Activated CD4-positive, alpha-beta T cell treated with anti-CD3 and anti-CD28 coated beads, Interleukin-2, amount 10 ng/mL, durations not matched to agents 7 days and 5 days (primary cell): ENCODE measurements at regions not wholly inside any gene's neighbourhood (a gene's known extent, or its start where the extent isn't known, plus 50 kb on each side); places are given as distances from the start of the nearest gene placed in this dataset.

Experiments used
- CTCF ChIA-PET: fragments of 350-600 bp; sonication (Branson Sonifier 250); formaldehyde crosslinking; loops from one replicate; lab custom pipeline; 2021; ENCODE audit warnings: antibody characterized with exemption; lab: Charles Lee
- POLR2A ChIA-PET: fragments of 350-600 bp; sonication (Branson Sonifier 250); formaldehyde crosslinking; loops from one replicate; lab custom pipeline; 2021; ENCODE audit warnings: antibody characterized with exemption; lab: Charles Lee
- DNase-seq: peaks from one replicate; pipeline ENCODE4 v3.0.0-alpha.2; 2020
- H3K27ac Mint-ChIP-seq: one replicate; pipeline ENCODE4 v1.8.0; 2021; ENCODE audit warnings: mild to moderate bottlenecking, moderate library complexity, mixed read lengths
- H3K27me3 Mint-ChIP-seq: one replicate; pipeline ENCODE4 v1.8.0; 2021; ENCODE audit warnings: mixed read lengths
- H3K36me3 Mint-ChIP-seq: one replicate; pipeline ENCODE4 v1.8.0; 2021; ENCODE audit warnings: low read depth, mixed read lengths
- H3K4me1 Mint-ChIP-seq: one replicate; pipeline ENCODE4 v1.8.0; 2021; ENCODE audit warnings: mixed read lengths
- H3K4me3 Mint-ChIP-seq: one replicate; pipeline ENCODE4 v1.8.0; 2021; ENCODE audit warnings: mild to moderate bottlenecking, moderate library complexity, mixed read lengths
- H3K9me3 Mint-ChIP-seq: one replicate; pipeline ENCODE4 v1.8.0; 2021; ENCODE audit warnings: mixed read lengths

DNA sequence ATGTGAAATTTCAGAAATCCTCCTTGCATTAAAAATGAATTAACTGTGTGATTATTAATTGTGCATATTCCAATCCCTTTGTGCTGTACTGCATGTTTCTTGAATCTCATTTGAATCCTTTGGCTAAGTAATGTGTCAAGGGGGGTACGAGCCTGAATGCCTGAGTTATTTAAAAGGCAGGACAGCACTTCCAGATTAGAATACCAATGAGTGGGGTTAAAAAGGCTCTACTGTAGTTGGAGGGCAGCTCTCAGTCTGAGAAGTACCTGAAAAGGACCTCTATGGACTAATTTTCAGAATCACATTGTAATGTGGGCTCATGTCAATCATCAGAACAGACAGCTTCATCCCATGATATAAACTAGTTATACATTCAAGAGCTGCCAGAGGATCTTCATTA, 423.0 kb downstream of the GRB14 start:
- DNase-seq = no peak
- Mint-ChIP-seq H3K4me1 (no peaks in the 10 kb centered on the region), H3K4me3 (no peak overlapping the region), H3K36me3 (no peaks in the 10 kb centered on the region), H3K27me3 (no peaks in the 10 kb centered on the region), H3K9me3 (peaks cover 5% of the 10 kb centered on the region), H3K27ac (no peak overlapping the region)
- ChIA-PET CTCF (interaction anchor here (0.6 kb wide), 1 partner anchor 77 kb away, joined by 3 read pairs; no protein-coding TSS in a partner anchor), POLR2A (no interaction called here)

DNA sequence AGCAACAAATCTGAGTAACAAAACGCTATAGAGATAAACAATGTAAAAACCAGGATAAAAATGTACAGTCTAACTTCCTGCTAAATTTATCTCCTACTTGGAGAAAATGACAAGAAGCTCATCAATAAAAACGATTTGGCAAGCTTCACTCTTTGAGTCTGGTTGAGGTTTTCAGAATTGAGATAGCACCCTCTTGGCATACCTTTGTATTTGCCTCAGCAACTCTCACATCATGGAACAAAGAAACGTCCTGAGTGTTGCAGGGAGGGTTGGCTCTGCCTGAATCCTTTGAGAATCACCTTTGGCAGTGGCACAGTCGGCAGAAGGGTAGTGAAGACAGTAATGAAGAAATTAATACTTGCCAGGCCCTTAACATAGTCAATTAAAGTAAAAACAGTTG, 430.6 kb downstream of the GRB14 start:
- DNase-seq = no peak
- no peaks in the 10 kb centered on the region for H3K27me3 Mint-ChIP-seq
- H3K36me3 Mint-ChIP-seq = no peaks in the 10 kb centered on the region
- no peak overlapping the region for H3K27ac Mint-ChIP-seq
- ChIA-PET POLR2A (no interaction called here), CTCF (interaction anchor here (0.6 to 0.7 kb wide), 2 partner anchors 123 to 1536 kb away, joined by 3 to 4 read pairs; no protein-coding TSS in a partner anchor)
- H3K9me3 Mint-ChIP-seq = peaks cover 11% of the 10 kb centered on the region
- H3K4me1 Mint-ChIP-seq = no peaks in the 10 kb centered on the region
- no peak overlapping the region for H3K4me3 Mint-ChIP-seq

DNA sequence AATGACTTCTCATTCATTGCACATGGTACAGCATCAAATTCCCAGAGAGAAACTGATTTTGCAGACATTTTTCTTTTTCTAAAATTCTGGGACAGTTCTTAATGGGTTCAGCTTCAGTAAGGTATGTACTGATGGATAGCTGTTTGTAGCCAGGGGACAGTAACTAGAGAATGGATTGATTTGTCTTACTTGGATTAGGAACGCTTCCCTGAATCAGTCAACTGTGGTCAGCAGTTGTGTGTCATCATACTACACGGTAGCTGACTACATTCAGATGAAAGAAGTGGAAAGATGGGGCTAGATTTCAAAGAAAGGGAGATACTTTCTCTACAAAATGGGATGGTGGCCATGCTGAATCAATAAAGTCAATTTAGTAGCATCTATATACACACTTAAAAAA, 431.4 kb downstream of the GRB14 start:
- Mint-ChIP-seq H3K27me3 (no peaks in the 10 kb centered on the region), H3K27ac (no peak overlapping the region), H3K4me1 (no peaks in the 10 kb centered on the region), H3K4me3 (no peak overlapping the region), H3K9me3 (peaks cover 13% of the 10 kb centered on the region), H3K36me3 (no peaks in the 10 kb centered on the region)
- ChIA-PET CTCF (no interaction called here), POLR2A (no interaction called here)
- no peak for DNase-seq

DNA sequence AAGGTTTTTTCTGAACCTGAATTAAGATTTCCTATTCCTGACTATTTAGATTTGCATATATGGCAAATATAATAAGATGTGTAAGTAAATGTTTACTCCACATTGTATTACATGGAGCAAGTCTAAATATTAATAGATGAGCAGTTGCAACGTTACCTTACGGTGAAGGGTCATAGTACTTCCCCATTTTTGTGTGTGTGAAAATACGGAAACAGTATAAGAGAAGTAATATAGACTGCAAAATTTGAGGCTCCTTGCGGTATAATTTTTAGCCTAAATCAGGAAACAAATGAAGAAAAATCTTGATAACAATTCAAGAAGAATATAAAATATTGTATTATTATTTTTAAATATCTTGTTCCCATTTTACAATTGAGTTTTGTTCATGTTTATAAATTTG, 434.2 kb downstream of the GRB14 start:
- H3K4me1 Mint-ChIP-seq = no peaks in the 10 kb centered on the region
- ChIA-PET CTCF (no interaction called here), POLR2A (no interaction called here)
- H3K27me3 Mint-ChIP-seq = no peaks in the 10 kb centered on the region
- H3K9me3 Mint-ChIP-seq = peaks cover 12% of the 10 kb centered on the region
- H3K4me3 Mint-ChIP-seq = no peak overlapping the region
- no peak overlapping the region for H3K27ac Mint-ChIP-seq
- H3K36me3 Mint-ChIP-seq = no peaks in the 10 kb centered on the region
- DNase-seq = no peak

DNA sequence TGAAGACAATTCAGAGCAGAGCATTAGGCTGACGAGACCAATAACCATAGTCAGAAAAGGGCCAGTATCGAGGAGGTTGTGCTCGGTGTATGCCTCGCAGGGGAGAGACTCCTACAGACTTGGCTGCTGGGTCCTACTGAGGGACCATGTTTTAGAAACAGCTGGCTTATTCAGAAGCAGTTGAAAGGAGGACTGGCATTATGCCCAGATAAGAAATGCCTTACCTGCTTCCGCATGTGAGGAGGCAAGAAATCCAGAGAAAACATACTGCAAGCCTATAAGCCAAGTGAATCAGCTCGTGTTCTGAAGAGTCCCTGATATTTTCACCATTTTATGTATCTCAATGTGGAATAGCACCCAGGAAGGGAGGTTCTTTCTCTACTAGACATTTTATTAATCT, 434.7 kb downstream of the GRB14 start:
- DNase-seq = no peak
- POLR2A ChIA-PET = no interaction called here
- Mint-ChIP-seq H3K27ac (no peak overlapping the region), H3K9me3 (peaks cover 12% of the 10 kb centered on the region), H3K4me1 (no peaks in the 10 kb centered on the region), H3K4me3 (no peak overlapping the region), H3K36me3 (no peaks in the 10 kb centered on the region), H3K27me3 (no peaks in the 10 kb centered on the region)
- CTCF ChIA-PET = no interaction called here

DNA sequence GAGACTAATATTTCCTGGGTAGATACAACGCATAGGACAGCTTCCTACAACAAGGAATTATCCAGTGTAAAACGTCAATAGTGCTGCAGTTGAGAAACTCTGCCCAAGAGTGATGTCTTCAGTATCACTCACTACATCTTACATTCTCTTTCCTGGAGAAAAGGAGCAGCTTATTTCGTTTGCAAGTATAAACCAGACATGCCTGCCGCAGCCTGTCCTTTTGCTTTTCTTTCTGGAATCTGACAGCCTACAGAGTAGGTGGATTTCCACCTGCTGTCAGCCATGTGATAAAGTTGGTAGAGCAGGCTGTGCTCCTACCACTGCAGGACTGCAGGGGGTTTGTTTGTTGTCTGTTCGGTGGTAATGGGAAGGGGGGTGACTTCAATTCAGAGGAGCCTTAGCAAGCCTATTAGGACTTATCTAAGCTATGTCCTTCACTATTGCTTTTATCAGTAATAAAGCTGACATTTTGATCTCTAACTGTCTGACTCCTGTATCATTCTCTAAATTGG, 439.1 kb downstream of the GRB14 start:
- H3K4me1 Mint-ChIP-seq = no peaks in the 10 kb centered on the region
- H3K27ac Mint-ChIP-seq = no peak overlapping the region
- H3K36me3 Mint-ChIP-seq = no peaks in the 10 kb centered on the region
- POLR2A ChIA-PET = no interaction called here
- CTCF ChIA-PET = no interaction called here
- no peak overlapping the region for H3K4me3 Mint-ChIP-seq
- H3K9me3 Mint-ChIP-seq = peaks cover 8% of the 10 kb centered on the region
- DNase-seq = no peak
- H3K27me3 Mint-ChIP-seq = no peaks in the 10 kb centered on the region

DNA sequence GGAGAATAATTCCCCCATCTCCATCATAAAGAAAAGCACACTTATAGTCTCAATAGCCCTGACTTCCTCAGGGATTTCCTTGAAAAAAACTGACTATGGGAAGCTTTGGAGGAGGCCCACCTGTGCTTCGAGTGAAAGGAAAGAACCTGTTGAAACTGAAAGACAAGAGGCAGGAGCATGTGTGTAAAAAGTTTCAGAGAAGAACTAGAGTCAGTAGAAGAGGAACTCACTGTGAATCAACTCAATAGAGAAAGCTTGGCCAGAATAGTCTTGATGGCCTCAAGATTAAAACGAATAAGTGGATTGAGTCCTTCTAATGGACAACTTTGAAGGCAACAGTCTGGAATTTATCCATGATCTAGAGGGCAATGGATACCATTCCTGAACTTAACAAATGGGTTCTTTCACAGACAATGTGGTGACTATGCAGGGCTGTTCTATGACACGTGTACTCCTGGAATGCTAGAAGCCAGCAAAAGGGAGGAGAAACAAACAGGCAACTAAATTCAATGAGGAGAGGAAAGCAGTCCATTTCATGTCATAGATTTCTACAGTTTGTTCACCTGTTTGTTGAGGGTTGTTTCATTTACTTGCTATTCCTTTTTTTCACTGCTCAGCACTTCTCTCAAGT, 442.3 kb downstream of the GRB14 start:
- H3K27me3 Mint-ChIP-seq = no peaks in the 10 kb centered on the region
- ChIA-PET POLR2A (no interaction called here), CTCF (no interaction called here)
- DNase-seq = no peak
- no peaks in the 10 kb centered on the region for H3K4me1 Mint-ChIP-seq
- no peaks in the 10 kb centered on the region for H3K36me3 Mint-ChIP-seq
- H3K27ac Mint-ChIP-seq = no peak overlapping the region
- H3K9me3 Mint-ChIP-seq = peaks cover 7% of the 10 kb centered on the region
- no peak overlapping the region for H3K4me3 Mint-ChIP-seq

DNA sequence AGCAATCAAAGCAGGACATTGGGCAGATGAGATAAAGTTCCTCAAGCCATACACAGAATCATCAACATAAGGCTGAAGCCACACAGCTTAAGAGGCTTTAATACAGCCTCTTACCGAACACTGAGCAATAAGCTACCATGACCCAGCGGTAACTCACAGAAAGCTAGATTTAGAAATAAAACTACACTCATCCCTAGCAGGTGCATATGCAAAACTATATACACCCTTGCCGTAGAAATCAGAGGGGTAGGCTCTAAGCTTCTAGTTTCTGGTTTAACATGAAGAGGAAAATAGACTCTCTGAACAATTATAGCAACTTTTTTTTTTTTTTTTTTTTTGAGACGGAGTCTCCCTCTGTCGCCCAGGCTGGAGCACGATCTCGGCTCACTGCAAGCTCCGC, 428.8 kb upstream of the FIGN start:
- Mint-ChIP-seq H3K36me3 (no peaks in the 10 kb centered on the region), H3K4me3 (no peak overlapping the region), H3K27ac (no peak overlapping the region), H3K27me3 (no peaks in the 10 kb centered on the region), H3K9me3 (no peaks in the 10 kb centered on the region), H3K4me1 (no peaks in the 10 kb centered on the region)
- ChIA-PET POLR2A (no interaction called here), CTCF (no interaction called here)
- no peak for DNase-seq

DNA sequence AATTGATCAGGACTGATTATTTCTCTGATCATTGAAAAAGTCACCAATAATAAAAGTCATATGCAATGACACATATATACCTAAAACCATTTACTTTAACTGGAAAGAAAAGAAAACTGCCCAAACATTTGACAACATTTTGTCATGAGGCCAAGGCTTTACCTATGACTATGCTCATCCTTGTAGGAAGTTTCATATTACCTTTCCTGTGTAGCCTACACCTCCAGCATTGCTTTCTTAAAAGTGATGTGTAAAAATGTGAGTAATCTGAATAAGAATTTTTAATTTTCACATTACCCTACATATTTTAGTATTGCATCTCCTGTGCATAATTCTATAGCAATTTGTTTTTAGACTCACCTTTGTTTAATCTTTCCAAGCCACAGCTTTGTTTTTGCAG, 419.8 kb upstream of the FIGN start:
- ChIA-PET CTCF (no interaction called here), POLR2A (no interaction called here)
- no peaks in the 10 kb centered on the region for H3K36me3 Mint-ChIP-seq
- no peaks in the 10 kb centered on the region for H3K4me1 Mint-ChIP-seq
- H3K9me3 Mint-ChIP-seq = no peaks in the 10 kb centered on the region
- no peak overlapping the region for H3K4me3 Mint-ChIP-seq
- no peaks in the 10 kb centered on the region for H3K27me3 Mint-ChIP-seq
- DNase-seq = no peak
- H3K27ac Mint-ChIP-seq = no peak overlapping the region

DNA sequence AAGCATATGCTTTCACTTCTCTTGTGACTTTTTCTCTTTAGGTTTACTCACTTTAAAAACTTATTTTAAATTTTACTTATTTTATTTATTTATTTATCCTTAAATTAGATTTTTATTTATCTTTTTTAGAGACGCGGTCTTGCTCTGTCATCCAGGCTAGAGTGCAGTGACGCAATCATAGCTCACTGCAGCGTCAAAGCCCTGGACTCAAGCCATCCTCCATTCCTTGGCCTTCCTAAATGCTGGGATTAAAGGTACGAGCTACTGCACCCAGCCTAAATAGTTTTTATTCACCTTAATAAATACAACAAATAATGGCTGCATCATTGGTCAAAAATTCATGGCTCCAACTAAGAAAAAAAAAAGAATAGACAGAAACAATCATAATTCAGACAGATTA, 415.7 kb upstream of the FIGN start:
- no peak for DNase-seq
- H3K4me1 Mint-ChIP-seq = no peaks in the 10 kb centered on the region
- POLR2A ChIA-PET = no interaction called here
- H3K27me3 Mint-ChIP-seq = no peaks in the 10 kb centered on the region
- H3K9me3 Mint-ChIP-seq = no peaks in the 10 kb centered on the region
- CTCF ChIA-PET = no interaction called here
- no peak overlapping the region for H3K27ac Mint-ChIP-seq
- H3K4me3 Mint-ChIP-seq = no peak overlapping the region
- H3K36me3 Mint-ChIP-seq = no peaks in the 10 kb centered on the region

DNA sequence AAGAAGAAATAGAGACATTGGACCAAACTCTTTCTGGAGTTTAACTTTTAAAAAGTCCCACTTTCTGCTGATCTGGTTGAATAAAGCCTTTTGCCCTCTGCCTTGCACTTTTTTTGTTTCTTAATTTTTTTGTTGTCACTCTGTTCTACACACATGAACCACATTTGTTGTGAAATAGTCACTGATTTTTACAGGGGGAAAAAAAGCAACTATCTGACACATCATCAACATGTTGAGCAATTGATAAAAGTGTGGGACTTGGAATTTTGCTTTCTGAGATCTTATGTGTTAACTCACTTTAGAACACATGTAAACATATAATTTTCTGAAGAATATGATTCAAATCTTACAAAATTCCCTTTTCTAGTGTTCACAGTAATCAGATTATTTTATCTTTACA, 414.8 kb upstream of the FIGN start:
- Mint-ChIP-seq H3K4me3 (no peak overlapping the region), H3K36me3 (no peaks in the 10 kb centered on the region), H3K27ac (no peak overlapping the region), H3K9me3 (no peaks in the 10 kb centered on the region), H3K4me1 (no peaks in the 10 kb centered on the region), H3K27me3 (no peaks in the 10 kb centered on the region)
- no peak for DNase-seq
- ChIA-PET POLR2A (no interaction called here), CTCF (no interaction called here)

DNA sequence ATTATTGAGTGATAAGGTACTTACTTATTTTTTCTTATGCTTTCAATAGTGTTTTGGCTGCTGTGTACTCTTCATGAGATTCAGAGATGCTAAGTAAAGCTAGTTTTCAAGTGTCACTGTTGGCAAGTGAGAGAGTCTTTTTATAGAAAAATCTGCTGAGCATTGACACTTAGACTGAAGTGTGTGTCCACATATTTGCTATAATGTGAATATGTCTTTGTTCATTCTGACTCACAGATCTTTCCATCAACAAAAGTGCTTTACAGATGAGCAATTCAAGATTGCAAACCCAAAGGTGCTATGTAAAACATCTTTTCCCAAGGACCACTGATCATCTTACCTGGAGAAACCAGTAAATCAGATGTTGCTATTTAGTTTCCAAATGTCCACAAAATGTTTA, 410.6 kb upstream of the FIGN start:
- Mint-ChIP-seq H3K4me1 (no peaks in the 10 kb centered on the region), H3K9me3 (peaks cover 3% of the 10 kb centered on the region), H3K4me3 (no peak overlapping the region), H3K27ac (no peak overlapping the region), H3K27me3 (no peaks in the 10 kb centered on the region), H3K36me3 (no peaks in the 10 kb centered on the region)
- ChIA-PET CTCF (no interaction called here), POLR2A (no interaction called here)
- no peak for DNase-seq

DNA sequence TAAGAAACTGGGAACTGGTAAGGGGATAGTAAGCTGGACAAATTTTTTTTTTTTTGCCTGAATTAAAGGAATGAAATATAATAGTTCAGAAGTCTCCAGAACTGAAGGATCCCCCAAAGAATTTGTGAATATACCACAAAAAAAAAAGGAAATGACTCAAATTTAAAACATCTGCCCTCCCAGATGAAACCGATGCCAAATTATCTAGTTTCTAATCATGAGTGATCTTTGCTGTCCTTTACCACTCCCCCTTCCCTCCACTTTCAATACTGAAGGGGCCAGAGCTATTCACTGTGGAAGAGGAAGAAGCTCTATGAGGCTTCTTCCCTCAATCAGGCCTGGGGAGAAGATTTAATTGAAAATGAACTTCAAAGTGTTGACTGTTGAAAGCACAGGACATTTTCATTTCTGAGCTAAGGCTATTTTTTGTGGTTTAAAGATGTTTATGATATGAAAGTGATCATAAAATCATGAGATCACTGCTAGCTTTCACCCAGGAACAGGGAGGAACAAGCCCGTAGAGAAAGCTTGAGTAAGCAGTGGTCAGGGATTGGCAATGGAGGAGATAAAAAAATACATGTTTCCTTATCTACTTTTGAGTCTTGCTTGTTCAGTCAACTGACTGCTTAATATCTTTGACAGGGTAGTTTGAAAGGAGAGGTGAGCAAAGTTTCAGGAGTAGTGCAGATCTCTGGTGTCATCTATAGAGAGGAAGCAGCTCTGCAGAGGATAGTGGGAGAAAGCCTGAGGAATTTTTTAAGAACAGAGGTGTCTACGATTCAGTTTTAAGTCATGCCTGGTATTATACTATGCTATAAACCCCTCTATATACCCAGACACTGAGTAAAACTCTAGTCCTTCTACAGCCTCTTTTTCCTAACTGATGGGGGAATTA, 409.5 kb upstream of the FIGN start:
- Mint-ChIP-seq H3K4me3 (no peak overlapping the region), H3K36me3 (no peaks in the 10 kb centered on the region), H3K4me1 (no peaks in the 10 kb centered on the region), H3K27me3 (no peaks in the 10 kb centered on the region), H3K27ac (no peak overlapping the region), H3K9me3 (peaks cover 3% of the 10 kb centered on the region)
- ChIA-PET POLR2A (no interaction called here), CTCF (no interaction called here)
- DNase-seq = no peak
